Upper lobe of left lung (tissue), 6 donors: ENCODE measurements at regions not wholly inside any gene's neighbourhood (a gene's known extent, or its start where the extent isn't known, plus 50 kb on each side); places are given as distances from the start of the nearest gene placed in this dataset.
A peak's percentile ranks its signal among the peaks of the same experiment; 100 is the strongest.

Experiments
- ATAC-seq, 2 donors: fragments of 200-7000 bp; cut with Tn5 transposase; one replicate each; pipeline ENCODE4 v1.9.1; 2022; ENCODE audit warnings: mild to moderate bottlenecking in 2 of 2, moderate library complexity in 2 of 2; ENCODE audit not compliant: low FRiP score in 2 of 2
- DNase-seq, 2 donors: peaks; one replicate each; pipeline ENCODE4 v3.0.0-alpha.2; 2019 to 2020
- H3K27ac ChIP-seq, 4 donors: fragments of 200-600 bp; sonication (generic); one replicate each; pipeline ENCODE4 v1.5.1; 2016 to 2019
- H3K27me3 ChIP-seq, 4 donors: fragments of 200-600 bp; sonication (generic); one replicate each; pipeline ENCODE4 v1.5.1; 2017 to 2019
- H3K36me3 ChIP-seq, 4 donors: fragments of 200-600 bp; sonication (generic); one replicate each; pipeline ENCODE4 v1.5.1; 2016 to 2019
- H3K4me1 ChIP-seq, 4 donors: fragments of 200-600 bp; sonication (generic); one replicate each; pipeline ENCODE4 v1.5.1; 2018 to 2019
- H3K4me3 ChIP-seq, 4 donors: fragments of 200-600 bp; sonication (generic); one replicate each; pipeline ENCODE4 v1.5.1; 2017 to 2019; ENCODE audit warnings: mild to moderate bottlenecking in 2 of 4, moderate library complexity in 1 of 4
- H3K9me3 ChIP-seq, 4 donors: fragments of 200-600 bp; sonication (generic); one replicate each; pipeline ENCODE4 v1.5.1; 2018 to 2019
- CTCF ChIP-seq, 6 experiments: fragments of 450-650 bp in 4 of 6; fragments of 200-600 bp in 2 of 6; sonication (generic) in 2 of 6; IDR thresholded peaks; one replicate each; pipeline ENCODE4 v1.5.1; 2016 to 2019; ENCODE audit warnings: antibody characterized with exemption in 6 of 6
- EP300 ChIP-seq, 4 donors: sonication (generic); formaldehyde crosslinking; IDR thresholded peaks; one replicate each; pipeline ENCODE4 v1.5.1; 2017; ENCODE audit warnings: antibody characterized with exemption in 4 of 4, control low read depth in 2 of 4
- POLR2A ChIP-seq, 4 donors: fragments of 450-650 bp; IDR thresholded peaks; one replicate each; pipeline ENCODE4 v1.5.1; 2016 to 2017; ENCODE audit warnings: antibody characterized with exemption in 4 of 4, mild to moderate bottlenecking in 2 of 4
- POLR2AphosphoS5 ChIP-seq, 2 donors: sonication (generic); formaldehyde crosslinking; IDR thresholded peaks; one replicate each; pipeline ENCODE4 v1.5.1; 2017; ENCODE audit warnings: antibody characterized with exemption in 2 of 2
- WGBS, 2 donors: methylation state at CpG; one replicate each; pipeline ENCODE4 v1.1.5; 2017 to 2018; 5-methylcytosine and 5-hydroxymethylcytosine counted together
- donor health status: DM: no; HTN: no; CAD: no; lungs with moderate emphysema.
- donor health status: DM: no; HTN: yes; CAD: no; lungs with severe emphysema.

DNA sequence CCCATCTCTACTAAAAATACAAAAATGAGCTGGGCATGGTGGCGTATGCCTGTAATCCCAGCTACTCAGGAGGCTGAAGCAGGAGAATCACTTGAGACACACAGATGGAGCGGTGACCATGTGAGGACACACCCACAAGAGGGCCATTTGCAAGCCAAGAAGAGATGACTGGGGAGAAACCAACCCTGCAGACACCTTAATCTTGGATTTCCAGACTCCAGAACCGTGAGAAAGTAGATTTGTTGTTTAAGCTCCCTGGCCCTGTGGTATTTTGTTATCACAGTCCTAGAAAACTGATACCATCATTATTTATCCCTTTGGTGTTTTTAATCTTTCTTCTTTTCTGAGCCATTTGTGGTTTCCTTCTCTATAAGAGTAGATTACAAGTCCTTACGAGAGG is 88.6 kb upstream of the ID2 start:
- DNase-seq (no peak), ATAC-seq (no peak)
- Histone ChIP-seq H3K27me3 (no peaks in the 10 kb centered on the region), H3K4me1 (no peaks in the 10 kb centered on the region), H3K4me3 (no peak overlapping the region), H3K36me3 (no peaks in the 10 kb centered on the region), H3K27ac (no peak overlapping the region), H3K9me3 (no peaks in the 10 kb centered on the region)
- 86 to 93% methylated on average over 4 of the region's 4 CpGs for WGBS, 2 donors
- TF ChIP-seq POLR2AphosphoS5 (IDR thresholded peaks at IDR 0.05) (no peak), CTCF (IDR thresholded peaks at IDR 0.05) (no peak)

DNA sequence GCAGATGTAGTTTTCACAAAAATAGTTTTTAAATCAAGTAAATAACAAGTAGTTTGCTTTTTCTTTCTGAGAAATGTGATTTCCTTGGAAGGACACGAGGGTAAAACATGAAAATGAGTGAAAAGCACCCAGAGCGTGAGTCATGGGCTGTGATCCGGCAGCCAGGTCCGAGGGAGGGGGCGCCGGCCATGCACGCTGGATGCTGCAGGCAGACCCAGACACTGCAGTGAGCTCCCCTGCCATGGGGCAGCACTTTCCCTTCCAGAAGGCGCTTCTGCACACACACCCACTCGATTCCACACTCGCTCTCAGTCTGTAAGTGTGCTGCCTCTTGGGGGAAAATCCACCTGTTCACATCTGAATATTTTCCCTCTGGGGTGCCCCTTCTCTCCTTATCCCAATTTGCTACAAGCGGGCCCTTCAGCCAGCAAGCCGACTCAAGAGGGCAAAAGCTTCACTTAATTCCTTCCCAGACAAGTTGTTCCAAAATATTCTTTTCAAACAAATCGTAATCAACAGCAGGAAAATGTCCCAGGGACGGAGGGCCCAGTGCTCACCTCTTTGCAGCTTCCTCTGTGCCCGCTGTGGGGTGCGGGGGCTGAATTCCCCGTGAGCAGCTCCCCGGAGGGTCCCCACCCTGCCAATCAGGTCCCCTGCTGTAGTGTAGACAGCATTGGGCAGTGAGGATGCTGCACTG is 87.0 kb upstream of the ID2 start:
- DNase-seq, result peak in 1 of 2 donors; percentile 19
- no peaks in the 10 kb centered on the region for H3K36me3 ChIP-seq
- TF ChIP-seq EP300 (IDR thresholded peaks at IDR 0.05) (no peak), POLR2AphosphoS5 (IDR thresholded peaks at IDR 0.05) (no peak), CTCF (IDR thresholded peaks at IDR 0.05) (no peak), POLR2A (IDR thresholded peaks at IDR 0.05) (no peak)
- no peaks in the 10 kb centered on the region for H3K4me1 ChIP-seq
- 84 to 85% methylated on average over 14 to 18 of the region's 18 CpGs for WGBS, 2 donors
- H3K9me3 ChIP-seq, result no peaks in the 10 kb centered on the region
- no peak overlapping the region for H3K4me3 ChIP-seq
- no peaks in the 10 kb centered on the region for H3K27me3 ChIP-seq
- no peak for ATAC-seq
- H3K27ac ChIP-seq, result no peak overlapping the region

- no peaks in the 10 kb centered on the region for H3K9me3 ChIP-seq
- no peaks in the 10 kb centered on the region for H3K36me3 ChIP-seq
- H3K27ac ChIP-seq, result no peak overlapping the region
- no peak for DNase-seq
- TF ChIP-seq CTCF (IDR thresholded peaks at IDR 0.05) (no peak), POLR2AphosphoS5 (IDR thresholded peaks at IDR 0.05) (no peak), POLR2A (IDR thresholded peaks at IDR 0.05) (no peak), EP300 (IDR thresholded peaks at IDR 0.05) (no peak)
- no peak for ATAC-seq
- WGBS, 2 donors, result 94% methylated on average over 9 of the region's 12 CpGs; no CpG with 5 or more reads in 1 of the 2 donors
- no peaks in the 10 kb centered on the region for H3K4me1 ChIP-seq
- no peak overlapping the region for H3K4me3 ChIP-seq
- no peaks in the 10 kb centered on the region for H3K27me3 ChIP-seq
These were observed 86.4 kb upstream of the ID2 start for GRCh38 chr2:8595428-8595805.

DNA sequence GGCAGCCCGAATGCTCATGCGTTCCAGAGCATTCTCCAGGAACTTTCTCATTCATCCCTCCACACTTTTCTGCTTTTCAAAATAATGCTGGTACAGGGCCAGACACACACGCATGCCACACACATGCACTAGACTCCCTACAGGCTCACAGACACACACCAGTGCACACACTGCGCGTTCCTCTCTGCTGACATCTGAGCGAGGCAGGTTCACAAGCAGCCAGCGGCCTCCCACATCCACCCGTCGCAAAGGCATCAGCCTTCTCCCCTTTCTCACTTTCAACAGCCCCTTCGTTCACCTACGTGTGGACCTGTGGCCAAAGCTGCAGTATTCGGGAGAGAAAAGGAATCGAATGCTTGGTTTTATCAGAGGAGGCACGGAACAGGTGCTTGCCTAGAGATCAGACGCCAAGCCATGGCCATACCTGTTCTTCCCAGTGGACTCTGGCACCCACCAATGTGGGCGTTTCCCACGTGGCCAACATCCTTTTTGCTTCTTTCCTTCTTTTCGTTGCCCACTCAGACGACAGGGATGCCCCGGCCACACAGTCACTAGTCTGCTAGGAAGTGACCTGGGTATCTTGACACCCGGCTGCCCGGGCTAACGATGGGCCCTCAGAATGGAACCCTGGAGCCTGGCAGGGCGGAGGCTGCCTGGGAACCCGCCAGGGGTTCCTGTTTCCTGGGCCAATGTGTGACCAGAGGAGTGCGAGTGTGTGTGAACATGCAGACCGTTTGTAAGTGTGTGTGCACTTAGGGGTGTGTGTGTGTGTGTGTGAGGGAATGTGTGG is 85.8 kb upstream of the ID2 start:
- H3K4me1 ChIP-seq, result no peaks in the 10 kb centered on the region
- H3K9me3 ChIP-seq, result no peaks in the 10 kb centered on the region
- WGBS, 2 donors, result 84% methylated on average over 26 to 27 of the region's 27 CpGs
- H3K36me3 ChIP-seq, result no peaks in the 10 kb centered on the region
- no peaks in the 10 kb centered on the region for H3K27me3 ChIP-seq
- ATAC-seq (no peak), DNase-seq (no peak)
- no peak overlapping the region for H3K4me3 ChIP-seq
- no peak overlapping the region for H3K27ac ChIP-seq
- TF ChIP-seq POLR2A (IDR thresholded peaks at IDR 0.05) (no peak), EP300 (IDR thresholded peaks at IDR 0.05) (no peak), CTCF (IDR thresholded peaks at IDR 0.05) (no peak)

- Histone ChIP-seq H3K36me3 (no peaks in the 10 kb centered on the region), H3K4me3 (no peak overlapping the region), H3K27ac (no peak overlapping the region), H3K27me3 (no peaks in the 10 kb centered on the region), H3K4me1 (no peaks in the 10 kb centered on the region), H3K9me3 (no peaks in the 10 kb centered on the region)
- no peak for TF ChIP-seq CTCF (IDR thresholded peaks at IDR 0.05)
- no peak for TF ChIP-seq POLR2A (IDR thresholded peaks at IDR 0.05)
- no peak for TF ChIP-seq POLR2AphosphoS5 (IDR thresholded peaks at IDR 0.05)
- TF ChIP-seq EP300 (IDR thresholded peaks at IDR 0.05), result no peak
- peak in 1 of 2 donors; percentile 3 for ATAC-seq
- no peak for DNase-seq
These were observed 84.8 kb upstream of the ID2 start for GRCh38 chr2:8597094-8597493.
